Esophagus squamous epithelium (tissue), 4 donors: ENCODE measurements at regions not wholly inside any gene's neighbourhood (a gene's known extent, or its start where the extent isn't known, plus 50 kb on each side); places are given as distances from the start of the nearest gene placed in this dataset.

Source experiments
- CTCF ChIP-seq, 6 experiments: fragments of 450-650 bp in 4 of 6; fragments of 200-600 bp in 2 of 6; sonication (generic) in 2 of 6; IDR thresholded peaks; one replicate each; pipeline ENCODE4 v1.5.1; 2016 to 2019; ENCODE audit warnings: antibody characterized with exemption in 6 of 6, mild to moderate bottlenecking in 4 of 6, moderate library complexity in 4 of 6
- POLR2A ChIP-seq, 4 donors: fragments of 450-650 bp; IDR thresholded peaks; one replicate each; pipeline ENCODE4 v1.6.1; 2017; ENCODE audit warnings: antibody characterized with exemption in 4 of 4, mild to moderate bottlenecking in 4 of 4, moderate library complexity in 3 of 4

GRCh38 chr13:40231311-40231710 is 435.1 kb downstream of the FOXO1 start:
- TF ChIP-seq CTCF (IDR thresholded peaks at IDR 0.05) (no peak), POLR2A (IDR thresholded peaks at IDR 0.05) (no peak)
